ENCODE measurements at regions not wholly inside any gene's neighbourhood (a gene's known extent, or its start where the extent isn't known, plus 50 kb on each side); places are given as distances from the start of the nearest gene placed in this dataset.
"Not testable (repeated sequence)": the region's sequence is repeated elsewhere in the genome, so short reads cannot be mapped to it uniquely, and the experiment has no call there.

- DNase-seq = no peak
These were observed 225.6 kb upstream of the LMCD1 start for GRCh38 chr3:8276056-8276455.

- no peak for DNase-seq
These were observed 225.1 kb upstream of the LMCD1 start for GRCh38 chr3:8276506-8276905.

GRCh38 chr3:8278448-8278847, 223.2 kb upstream of the LMCD1 start:
- DNase-seq = peak; percentile 2

GRCh38 chr3:8279476-8279875, 222.1 kb upstream of the LMCD1 start:
- DNase-seq = no peak

- no peak for DNase-seq
These were observed 221.6 kb upstream of the LMCD1 start for GRCh38 chr3:8279886-8280550.

GRCh38 chr3:8282541-8283165, 219.0 kb upstream of the LMCD1 start:
- no peak for DNase-seq

GRCh38 chr3:8283193-8283592, 218.4 kb upstream of the LMCD1 start:
- DNase-seq = no peak

GRCh38 chr3:8286086-8286485, 215.5 kb upstream of the LMCD1 start:
- DNase-seq = no peak

GRCh38 chr3:8286749-8287148, 214.9 kb upstream of the LMCD1 start:
- no peak for DNase-seq

GRCh38 chr3:8290611-8291010, 211.0 kb upstream of the LMCD1 start:
- no peak for DNase-seq

GRCh38 chr3:8296461-8296860, 205.2 kb upstream of the LMCD1 start:
- no peak for DNase-seq

- peak; percentile 9 for DNase-seq
These were observed 203.3 kb upstream of the LMCD1 start for GRCh38 chr3:8298021-8298954.

- DNase-seq = peak; percentile 83
These were observed 199.5 kb upstream of the LMCD1 start for GRCh38 chr3:8301977-8302735.

- DNase-seq = no peak
These were observed 198.2 kb upstream of the LMCD1 start for GRCh38 chr3:8303466-8303865.

- no peak for DNase-seq
These were observed 196.3 kb upstream of the LMCD1 start for GRCh38 chr3:8305371-8305770.

- DNase-seq = no peak
These were observed 194.0 kb upstream of the LMCD1 start for GRCh38 chr3:8307545-8308110.

GRCh38 chr3:8311321-8311720, 190.3 kb upstream of the LMCD1 start:
- no peak for DNase-seq

GRCh38 chr3:8312685-8313084, 188.9 kb upstream of the LMCD1 start:
- DNase-seq = no peak

GRCh38 chr3:8313560-8314267, 187.9 kb upstream of the LMCD1 start:
- DNase-seq = no peak

GRCh38 chr3:8315526-8315925, 186.1 kb upstream of the LMCD1 start:
- DNase-seq = not testable (repeated sequence)

- DNase-seq = no peak
These were observed 183.7 kb upstream of the LMCD1 start for GRCh38 chr3:8317661-8318649.

All from hematopoietic multipotent progenitor cell treated with erythropoietin and hydrocortisone succinate and interleukin-3 and kit ligand, for 6 days (in vitro differentiated cells).